ENCODE measurements at regions not wholly inside any gene's neighbourhood (a gene's known extent, or its start where the extent isn't known, plus 50 kb on each side); places are given as distances from the start of the nearest gene placed in this dataset.

- no peak overlapping the region for H3K4me3 ChIP-seq
- H3K27me3 ChIP-seq, result no peaks in the 10 kb centered on the region
- no peak for TF ChIP-seq POLR2AphosphoS5 (IDR thresholded peaks at IDR 0.05)
- H3K27ac ChIP-seq (replicated peaks in 1 of 4), result no peak overlapping the region
- WGBS, result 91% methylated on average over 4 of the region's 4 CpGs
- no peaks in the 10 kb centered on the region for H3K9me3 ChIP-seq
- H3K36me3 ChIP-seq, result no peaks in the 10 kb centered on the region
- DNase-seq (ENCODE audit: extremely low spot score), result no peak
- intact Hi-C loops (cut with DNase I), result no loop called here
- H3K4me1 ChIP-seq, result no peaks in the 10 kb centered on the region
These were observed 130.8 kb upstream of the LYZL1 start for GRCh38 chr10:29158066-29158465.

- intact Hi-C loops (cut with DNase I), result no loop called here
- Histone ChIP-seq H3K9me3 (peaks cover 0 to 8% (median 3%) of the 10 kb centered on the region in 4 donors), H3K4me1 (peaks cover 0 to 6% (median 0%) of the 10 kb centered on the region in 4 donors), H3K4me3 (no peak overlapping the region), H3K27ac (replicated peaks in 1 of 4) (no peak overlapping the region), H3K27me3 (no peaks in the 10 kb centered on the region), H3K36me3 (no peaks in the 10 kb centered on the region)
- no peak for TF ChIP-seq EP300 (IDR thresholded peaks at IDR 0.05)
- TF ChIP-seq POLR2A (IDR thresholded peaks at IDR 0.05; ENCODE audit: low read depth), result no peak
- DNase-seq (ENCODE audit: extremely low spot score), result no peak
- 88% methylated on average over 7 of the region's 7 CpGs for WGBS
These were observed 128.7 kb upstream of the LYZL1 start for GRCh38 chr10:29160150-29160617.

GRCh38 chr10:29163746-29164145 lies 125.1 kb upstream of the LYZL1 start:
- Histone ChIP-seq H3K27me3 (no peaks in the 10 kb centered on the region), H3K9me3 (peaks cover 0 to 21% (median 17%) of the 10 kb centered on the region in 4 donors), H3K36me3 (no peaks in the 10 kb centered on the region), H3K27ac (replicated peaks in 1 of 4) (no peak overlapping the region), H3K4me1 (peaks cover 0 to 6% (median 0%) of the 10 kb centered on the region in 4 donors), H3K4me3 (no peak overlapping the region)
- intact Hi-C loops (cut with DNase I), result no loop called here
- WGBS, result 75% methylated on average over 2 of the region's 2 CpGs
- TF ChIP-seq EP300 (IDR thresholded peaks at IDR 0.05), result no peak
- no peak for TF ChIP-seq POLR2AphosphoS5 (IDR thresholded peaks at IDR 0.05)
- TF ChIP-seq CTCF (IDR thresholded peaks at IDR 0.05), result no peak
- no peak for TF ChIP-seq POLR2A (IDR thresholded peaks at IDR 0.05; ENCODE audit: low read depth)
- DNase-seq (ENCODE audit: extremely low spot score), result peak; percentile 37

GRCh38 chr10:29166713-29167112 lies 122.2 kb upstream of the LYZL1 start:
- Histone ChIP-seq H3K4me3 (no peak overlapping the region), H3K9me3 (peaks cover 0 to 36% (median 31%) of the 10 kb centered on the region in 4 donors), H3K36me3 (no peaks in the 10 kb centered on the region), H3K4me1 (peaks cover 0 to 6% (median 0%) of the 10 kb centered on the region in 4 donors), H3K27ac (replicated peaks in 1 of 4) (no peak overlapping the region), H3K27me3 (no peaks in the 10 kb centered on the region)
- no peak for DNase-seq (ENCODE audit: extremely low spot score)
- intact Hi-C loops (cut with DNase I), result no loop called here
- 89% methylated on average over 4 of the region's 4 CpGs for WGBS
- no peak for TF ChIP-seq CTCF (IDR thresholded peaks at IDR 0.05)
- no peak for TF ChIP-seq EP300 (IDR thresholded peaks at IDR 0.05)
- no peak for TF ChIP-seq POLR2AphosphoS5 (IDR thresholded peaks at IDR 0.05)
- no peak for TF ChIP-seq POLR2A (IDR thresholded peaks at IDR 0.05; ENCODE audit: low read depth)

- WGBS, result 77% methylated on average over 2 of the region's 2 CpGs
- no peak overlapping the region for H3K4me3 ChIP-seq
- intact Hi-C loops (cut with DNase I), result no loop called here
- no peaks in the 10 kb centered on the region for H3K27me3 ChIP-seq
- peaks cover 0 to under 1% (median 0%) of the 10 kb centered on the region in 4 donors for H3K4me1 ChIP-seq
- H3K27ac ChIP-seq (replicated peaks in 1 of 4), result no peak overlapping the region
- DNase-seq (ENCODE audit: extremely low spot score), result no peak
- no peaks in the 10 kb centered on the region for H3K36me3 ChIP-seq
- TF ChIP-seq EP300 (IDR thresholded peaks at IDR 0.05) (no peak), POLR2A (IDR thresholded peaks at IDR 0.05; ENCODE audit: low read depth) (no peak), POLR2AphosphoS5 (IDR thresholded peaks at IDR 0.05) (no peak), CTCF (IDR thresholded peaks at IDR 0.05) (no peak)
- peaks cover 0 to 36% (median 31%) of the 10 kb centered on the region in 4 donors for H3K9me3 ChIP-seq
These were observed 119.8 kb upstream of the LYZL1 start for GRCh38 chr10:29169021-29169420.

GRCh38 chr10:29171717-29172116 lies 117.2 kb upstream of the LYZL1 start:
- intact Hi-C loops (cut with DNase I), result no loop called here
- TF ChIP-seq EP300 (IDR thresholded peaks at IDR 0.05) (no peak), CTCF (IDR thresholded peaks at IDR 0.05) (no peak), POLR2AphosphoS5 (IDR thresholded peaks at IDR 0.05) (no peak), POLR2A (IDR thresholded peaks at IDR 0.05; ENCODE audit: low read depth) (no peak)
- H3K4me1 ChIP-seq, result no peaks in the 10 kb centered on the region
- H3K9me3 ChIP-seq, result peaks cover 0 to 21% (median 18%) of the 10 kb centered on the region in 4 donors
- WGBS, result 85% methylated on average over 9 of the region's 9 CpGs
- no peak overlapping the region for H3K27ac ChIP-seq (replicated peaks in 1 of 4)
- no peak overlapping the region for H3K4me3 ChIP-seq
- no peak for DNase-seq (ENCODE audit: extremely low spot score)
- peaks cover 0 to 15% (median 0%) of the 10 kb centered on the region in 4 donors for H3K27me3 ChIP-seq
- no peaks in the 10 kb centered on the region for H3K36me3 ChIP-seq
